ENCODE measurements at regions not wholly inside any gene's neighbourhood (a gene's known extent, or its start where the extent isn't known, plus 50 kb on each side); places are given as distances from the start of the nearest gene placed in this dataset.

DNA sequence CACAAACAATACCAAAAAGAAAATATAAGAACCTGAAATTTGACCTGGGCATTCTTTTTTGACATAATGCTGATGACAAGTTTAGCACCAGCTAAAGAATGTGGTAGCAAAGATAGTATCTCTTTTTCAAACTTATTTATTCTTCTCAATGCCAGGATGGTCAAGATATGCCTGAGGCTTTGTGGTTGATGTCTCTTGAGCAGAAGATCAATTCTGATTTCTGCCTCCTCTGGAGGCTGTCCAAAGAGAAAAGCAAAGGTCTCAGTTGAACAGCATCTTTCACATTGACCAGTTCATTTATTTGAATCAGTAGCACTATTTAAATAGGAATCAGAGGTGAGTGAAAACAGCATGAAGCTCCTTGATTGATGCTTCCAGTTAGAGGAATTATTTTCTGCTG lies 588.2 kb downstream of the HTR1A start:
- TF ChIP-seq, protein P1, sequence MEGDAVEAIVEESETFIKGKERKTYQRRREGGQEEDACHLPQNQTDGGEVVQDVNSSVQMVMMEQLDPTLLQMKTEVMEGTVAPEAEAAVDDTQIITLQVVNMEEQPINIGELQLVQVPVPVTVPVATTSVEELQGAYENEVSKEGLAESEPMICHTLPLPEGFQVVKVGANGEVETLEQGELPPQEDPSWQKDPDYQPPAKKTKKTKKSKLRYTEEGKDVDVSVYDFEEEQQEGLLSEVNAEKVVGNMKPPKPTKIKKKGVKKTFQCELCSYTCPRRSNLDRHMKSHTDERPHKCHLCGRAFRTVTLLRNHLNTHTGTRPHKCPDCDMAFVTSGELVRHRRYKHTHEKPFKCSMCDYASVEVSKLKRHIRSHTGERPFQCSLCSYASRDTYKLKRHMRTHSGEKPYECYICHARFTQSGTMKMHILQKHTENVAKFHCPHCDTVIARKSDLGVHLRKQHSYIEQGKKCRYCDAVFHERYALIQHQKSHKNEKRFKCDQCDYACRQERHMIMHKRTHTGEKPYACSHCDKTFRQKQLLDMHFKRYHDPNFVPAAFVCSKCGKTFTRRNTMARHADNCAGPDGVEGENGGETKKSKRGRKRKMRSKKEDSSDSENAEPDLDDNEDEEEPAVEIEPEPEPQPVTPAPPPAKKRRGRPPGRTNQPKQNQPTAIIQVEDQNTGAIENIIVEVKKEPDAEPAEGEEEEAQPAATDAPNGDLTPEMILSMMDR (IDR thresholded peaks at IDR 0.05): no peak
- TF ChIP-seq POLR2A (IDR thresholded peaks at IDR 0.05): no peak
